HEK293T (cell line): ENCODE measurements at regions not wholly inside any gene's neighbourhood (a gene's known extent, or its start where the extent isn't known, plus 50 kb on each side); places are given as distances from the start of the nearest gene placed in this dataset.

Experiments
- CTCF ChIA-PET: fragments of 350-600 bp; formaldehyde crosslinking; extraction: SDS; loops from one replicate; lab custom pipeline; 2021; ENCODE audit warnings: antibody characterized with exemption, inconsistent platforms; lab: Yijun Ruan, JAX
- POLR2A ChIA-PET: fragments of 350-600 bp; formaldehyde crosslinking; extraction: SDS; loops from one replicate; lab custom pipeline; 2020; ENCODE audit warnings: antibody characterized with exemption, inconsistent platforms; lab: Yijun Ruan, JAX
- DNase-seq: peaks from one replicate; pipeline ENCODE4 v3.0.0; 2012; ENCODE audit warnings: mixed read lengths; ENCODE audit errors: extremely low spot score
- ARNT ChIP-seq: fragments of 450-650 bp; IDR thresholded peaks from 2 replicates; pipeline ENCODE4 v1.6.1; 2017; ENCODE audit warnings: mild to moderate bottlenecking
- BHLHE40 ChIP-seq: fragments of 450-650 bp; IDR thresholded peaks from 2 replicates; pipeline ENCODE4 v1.6.1; 2016; ENCODE audit warnings: mild to moderate bottlenecking, moderate library complexity, borderline replicate concordance
- CTBP1 ChIP-seq: fragments of 450-650 bp; IDR thresholded peaks from 2 replicates; pipeline ENCODE4 v1.6.1; 2016; ENCODE audit warnings: borderline replicate concordance
- ELF4 ChIP-seq: fragments of 450-650 bp; IDR thresholded peaks from 2 replicates; pipeline ENCODE4 v1.6.1; 2017; ENCODE audit warnings: antibody characterized with exemption
- FOXA1 ChIP-seq: fragments of 450-650 bp; IDR thresholded peaks from 2 replicates; pipeline ENCODE4 v1.6.1; 2016; ENCODE audit warnings: mild to moderate bottlenecking
- FOXK2 ChIP-seq: fragments of 450-650 bp; IDR thresholded peaks from 2 replicates; pipeline ENCODE4 v1.6.1; 2016; ENCODE audit warnings: mild to moderate bottlenecking
- FOXM1 ChIP-seq: fragments of 450-650 bp; IDR thresholded peaks from 2 replicates; pipeline ENCODE4 v1.6.1; 2017; ENCODE audit warnings: mild to moderate bottlenecking, borderline replicate concordance
- HDGF ChIP-seq: fragments of 450-650 bp; IDR thresholded peaks from 2 replicates; pipeline ENCODE4 v1.6.1; 2017; ENCODE audit warnings: antibody characterized with exemption, borderline replicate concordance
- L3MBTL2 ChIP-seq: fragments of 450-650 bp; conservative IDR thresholded peaks from 2 replicates; pipeline ENCODE4 v1.6.1; 2016; ENCODE audit warnings: mild to moderate bottlenecking
- LEF1 ChIP-seq: fragments of 450-650 bp; IDR thresholded peaks from 2 replicates; pipeline ENCODE4 v1.6.1; 2017; ENCODE audit warnings: mild to moderate bottlenecking, borderline replicate concordance
- NFRKB ChIP-seq: fragments of 450-650 bp; IDR thresholded peaks from 2 replicates; pipeline ENCODE4 v1.6.1; 2016; ENCODE audit warnings: mild to moderate bottlenecking, moderate library complexity
- PKNOX1 ChIP-seq: fragments of 450-650 bp; IDR thresholded peaks from 2 replicates; pipeline ENCODE4 v1.6.1; 2016
- SP1 ChIP-seq: fragments of 450-650 bp; IDR thresholded peaks from 2 replicates; pipeline ENCODE4 v1.6.1; 2017
- SUZ12 ChIP-seq: fragments of 450-650 bp; IDR thresholded peaks from 2 replicates; pipeline ENCODE4 v1.6.1; 2016; ENCODE audit warnings: mild to moderate bottlenecking
- TARDBP ChIP-seq: fragments of 450-650 bp; IDR thresholded peaks from 2 replicates; pipeline ENCODE4 v1.6.1; 2016
- ZNF384 ChIP-seq: fragments of 450-650 bp; IDR thresholded peaks from 2 replicates; pipeline ENCODE4 v1.6.1; 2016

GRCh38 chr3:189573004-189573403 lies 58.2 kb upstream of the TP63 start:
- TF ChIP-seq FOXK2 = no peak
- TF ChIP-seq L3MBTL2 = no peak
- no peak for TF ChIP-seq ELF4
- no peak for TF ChIP-seq ZNF384
- no peak for TF ChIP-seq BHLHE40
- TF ChIP-seq HDGF = no peak
- TF ChIP-seq LEF1 = no peak
- no peak for TF ChIP-seq PKNOX1
- no peak for TF ChIP-seq CTBP1
- TF ChIP-seq ARNT = no peak
- no peak for TF ChIP-seq SP1
- no peak for TF ChIP-seq SUZ12
- no peak for TF ChIP-seq NFRKB
- TF ChIP-seq TARDBP = no peak
- no peak for TF ChIP-seq FOXM1
- ChIA-PET CTCF (no interaction called here), POLR2A (no interaction called here)
- DNase-seq = no peak

GRCh38 chr3:189576486-189576885 lies 54.7 kb upstream of the TP63 start:
- POLR2A ChIA-PET = no interaction called here
- TF ChIP-seq FOXK2 (no peak), L3MBTL2 (no peak), ZNF384 (no peak), HDGF (no peak), BHLHE40 (no peak), CTBP1 (no peak)
- CTCF ChIA-PET = no interaction called here
- DNase-seq = no peak

- ChIA-PET POLR2A (no interaction called here), CTCF (no interaction called here)
- TF ChIP-seq SP1 (no peak), ARNT (no peak), SUZ12 (no peak), TARDBP (no peak), ELF4 (no peak), BHLHE40 (no peak), FOXA1 (no peak), LEF1 (no peak), PKNOX1 (no peak), ZNF384 (no peak), HDGF (no peak), FOXM1 (no peak), CTBP1 (no peak), NFRKB (no peak)
- no peak for DNase-seq
Measured at GRCh38 chr3:189577050-189577951, 53.9 kb upstream of the TP63 start.

- TF ChIP-seq SUZ12 (no peak), ELF4 (no peak), FOXK2 (no peak), ARNT (no peak), BHLHE40 (no peak), TARDBP (no peak), PKNOX1 (no peak), LEF1 (no peak), FOXA1 (no peak), L3MBTL2 (no peak), ZNF384 (no peak), FOXM1 (no peak), CTBP1 (no peak), HDGF (no peak), NFRKB (no peak), SP1 (no peak)
- CTCF ChIA-PET = no interaction called here
- POLR2A ChIA-PET = no interaction called here
- DNase-seq = no peak
Measured at GRCh38 chr3:189580190-189580589, 51.0 kb upstream of the TP63 start.
